ENCODE measurements at regions not wholly inside any gene's neighbourhood (a gene's known extent, or its start where the extent isn't known, plus 50 kb on each side); places are given as distances from the start of the nearest gene placed in this dataset.
"Not testable (repeated sequence)": the region's sequence is repeated elsewhere in the genome, so short reads cannot be mapped to it uniquely, and the experiment has no call there.

GRCh38 chr12:46516933-46517578 is 144.5 kb upstream of the SLC38A2 start:
- no peak for DNase-seq

DNA sequence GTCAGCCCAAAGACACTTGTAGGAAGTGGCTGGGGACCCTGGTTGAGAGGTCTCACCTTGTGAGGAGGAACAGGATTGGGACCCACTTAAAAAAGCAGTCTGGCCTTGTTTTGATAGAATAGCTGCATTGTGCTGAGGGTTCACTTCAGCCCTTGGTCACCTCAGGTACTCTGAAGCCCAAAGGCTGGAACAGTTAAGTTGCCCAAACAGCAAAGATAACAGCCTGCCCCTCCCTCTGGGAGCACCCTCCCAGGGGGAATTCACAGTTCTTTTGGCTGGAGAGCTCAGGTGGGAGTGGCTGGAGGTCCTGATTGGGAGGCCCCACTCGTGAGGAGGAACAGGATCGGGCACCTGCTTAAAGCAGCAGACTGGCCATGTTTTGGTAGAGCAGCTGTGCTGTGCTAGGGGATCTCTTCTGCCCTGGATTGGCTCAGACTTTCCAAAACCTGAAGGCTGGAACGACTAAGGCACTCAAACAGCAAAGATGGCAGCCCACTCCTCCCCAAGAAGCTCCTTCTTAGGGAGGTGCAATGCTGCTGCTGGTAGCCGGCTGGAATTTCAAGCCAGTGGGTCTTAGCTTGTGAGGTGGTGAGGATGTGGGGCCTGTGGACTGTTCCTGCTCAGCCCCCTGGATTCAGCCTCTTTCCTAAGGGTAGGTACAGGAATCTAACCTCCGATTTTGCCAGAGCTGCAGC is 143.8 kb upstream of the SLC38A2 start:
- no peak for DNase-seq

DNA sequence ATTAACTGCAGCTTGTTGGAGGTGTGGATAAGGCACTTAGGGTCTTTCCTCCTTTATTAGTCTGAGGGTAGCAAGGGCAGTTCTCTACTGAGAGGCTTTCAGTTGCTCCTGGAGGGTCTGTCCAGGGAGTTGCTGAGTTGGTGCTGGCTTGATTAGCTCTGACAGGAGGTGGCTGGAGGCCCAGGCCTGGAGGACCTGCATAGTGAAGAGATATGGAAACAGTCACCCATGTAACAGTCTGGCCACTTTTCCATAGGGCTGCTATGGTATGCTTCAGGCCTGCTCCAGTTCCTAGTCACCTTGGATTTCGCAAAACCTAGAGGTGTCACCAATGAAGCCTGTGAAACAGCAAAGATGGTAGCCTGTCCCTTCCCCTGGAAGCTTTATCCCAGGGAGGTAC is 143.3 kb upstream of the SLC38A2 start:
- DNase-seq: no peak

GRCh38 chr12:46514886-46515285 is 142.3 kb upstream of the SLC38A2 start:
- no peak for DNase-seq

DNA sequence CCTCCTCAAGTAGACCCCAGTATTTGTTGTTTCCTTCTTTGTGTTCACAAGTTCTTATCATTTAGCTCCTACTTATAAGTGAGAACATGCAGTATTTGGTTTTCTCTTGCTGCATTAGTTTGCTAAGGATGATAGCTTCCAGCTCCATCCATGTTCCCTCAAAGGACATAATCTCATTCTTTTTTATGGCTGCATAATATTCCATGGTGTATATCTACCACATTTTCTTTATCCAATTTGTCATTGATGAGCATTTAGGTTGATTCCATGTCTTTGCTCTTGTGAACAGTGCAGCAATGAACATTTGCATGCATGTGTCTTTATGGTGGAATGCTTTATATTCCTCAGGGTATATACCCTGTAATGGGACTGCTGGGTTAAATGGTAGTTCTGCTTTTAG is 137.7 kb upstream of the SLC38A2 start:
- DNase-seq: not testable (repeated sequence)

DNA sequence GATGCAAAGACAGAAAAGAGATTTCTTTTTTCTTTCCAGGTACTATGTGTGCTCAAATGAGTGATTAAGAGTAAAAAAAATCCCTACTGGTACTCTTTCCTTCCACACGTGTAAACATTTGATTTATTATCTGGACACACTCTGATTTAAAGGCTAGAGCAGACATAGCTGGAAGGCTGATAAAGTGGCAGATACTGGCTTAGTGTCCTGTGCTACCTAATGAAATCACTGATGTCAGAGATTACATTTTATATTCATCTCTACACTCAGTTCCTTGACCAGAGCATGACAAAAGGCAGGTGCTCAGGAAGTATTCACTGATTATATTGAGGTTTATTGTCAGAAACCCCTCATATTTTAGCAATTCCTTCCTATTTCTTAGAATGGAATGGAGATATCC is 136.6 kb upstream of the SLC38A2 start:
- DNase-seq: no peak

- no peak for DNase-seq
Measured at GRCh38 chr12:46508651-46509050, 136.1 kb upstream of the SLC38A2 start.

- no peak for DNase-seq
Measured at GRCh38 chr12:46507766-46508165, 135.2 kb upstream of the SLC38A2 start.

- DNase-seq: no peak
Measured at GRCh38 chr12:46506961-46507360, 134.4 kb upstream of the SLC38A2 start.

DNA sequence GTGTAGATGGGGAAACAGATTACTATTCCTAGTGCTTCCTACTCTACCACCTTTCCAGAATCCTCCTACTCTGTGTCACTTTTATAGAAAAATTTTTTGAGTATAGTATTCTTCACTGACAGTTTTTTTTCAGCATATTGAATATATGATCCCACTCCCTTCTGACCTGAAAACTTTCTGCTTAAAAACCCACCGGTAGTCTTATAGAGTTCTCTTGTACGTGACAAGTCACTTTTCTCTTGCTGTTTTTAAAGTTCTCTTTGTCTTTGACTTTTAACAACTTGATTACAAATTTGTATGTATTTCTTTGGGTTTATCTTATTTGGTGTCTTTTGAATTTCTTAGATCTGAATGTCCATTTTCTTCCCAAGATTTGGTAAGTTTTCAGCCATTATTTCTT is 133.6 kb upstream of the SLC38A2 start:
- no peak for DNase-seq

GRCh38 chr12:46504494-46504893 is 131.9 kb upstream of the SLC38A2 start:
- no peak for DNase-seq

- DNase-seq: no peak
Measured at GRCh38 chr12:46503637-46504175, 131.1 kb upstream of the SLC38A2 start.

GRCh38 chr12:46500673-46501072 is 128.1 kb upstream of the SLC38A2 start:
- DNase-seq: no peak

GRCh38 chr12:46499901-46500300 is 127.3 kb upstream of the SLC38A2 start:
- DNase-seq: no peak

GRCh38 chr12:46499226-46499625 is 126.7 kb upstream of the SLC38A2 start:
- no peak for DNase-seq

GRCh38 chr12:46497739-46498138 is 125.2 kb upstream of the SLC38A2 start:
- DNase-seq: no peak

DNA sequence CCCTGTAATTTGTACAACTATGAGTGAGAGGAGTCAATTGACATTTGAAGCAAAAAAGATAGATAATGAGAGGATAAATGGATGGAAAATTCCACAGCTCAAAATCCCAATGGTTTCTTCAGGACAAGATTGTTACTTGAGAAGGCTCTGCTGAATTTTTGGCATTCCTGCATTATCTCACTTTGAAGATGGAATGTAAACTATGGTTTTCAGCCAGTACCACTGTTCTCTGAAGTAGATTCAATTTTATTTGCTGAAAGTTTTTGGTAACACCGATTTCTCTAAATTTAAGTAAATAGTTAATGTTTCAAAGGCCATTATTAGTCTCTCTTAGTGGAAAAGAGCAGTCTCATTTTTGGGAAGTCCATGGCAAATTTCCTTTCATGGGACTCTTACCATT is 121.9 kb upstream of the SLC38A2 start:
- no peak for DNase-seq

DNA sequence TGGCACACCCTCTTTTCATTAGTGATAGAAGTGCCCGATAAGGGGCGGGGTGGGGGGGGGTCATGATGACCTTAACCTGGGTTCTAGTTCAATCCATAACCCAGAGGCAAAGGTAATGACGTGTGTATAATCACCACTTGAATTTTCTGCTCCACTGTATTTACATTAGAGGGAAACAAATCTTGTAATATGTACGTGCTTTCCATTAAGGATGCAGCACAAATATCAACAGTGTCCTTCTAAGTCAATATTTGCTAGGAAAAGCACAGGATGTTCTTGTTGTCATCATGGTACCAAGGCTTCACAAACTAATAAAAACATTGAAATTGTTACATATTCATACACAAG is 121.2 kb upstream of the SLC38A2 start:
- DNase-seq: no peak

GRCh38 chr12:46493150-46493833 is 120.7 kb upstream of the SLC38A2 start:
- DNase-seq: no peak

- DNase-seq: peak; percentile 29
Measured at GRCh38 chr12:46492471-46493085, 120.0 kb upstream of the SLC38A2 start.

DNA sequence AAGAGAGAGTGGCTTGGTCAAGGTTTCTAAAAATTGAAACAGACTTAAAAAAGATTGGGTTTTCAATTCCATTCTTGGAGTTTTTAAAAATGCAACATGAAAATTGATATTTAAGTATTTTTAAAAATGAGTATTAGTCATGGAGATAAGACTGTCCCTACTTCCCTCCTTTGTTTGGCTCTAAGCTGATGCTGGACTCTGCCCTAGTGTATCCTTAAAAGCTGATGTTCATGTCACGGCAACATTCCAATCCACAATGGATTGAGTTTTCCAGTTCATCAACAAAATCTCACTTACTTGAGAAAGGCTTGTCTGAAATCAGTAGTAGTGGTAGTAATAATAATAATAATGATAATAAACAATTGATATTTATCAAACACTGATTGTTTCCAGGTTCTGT is 119.0 kb upstream of the SLC38A2 start:
- no peak for DNase-seq

GRCh38 chr12:46490635-46491034 is 118.1 kb upstream of the SLC38A2 start:
- DNase-seq: no peak

DNA sequence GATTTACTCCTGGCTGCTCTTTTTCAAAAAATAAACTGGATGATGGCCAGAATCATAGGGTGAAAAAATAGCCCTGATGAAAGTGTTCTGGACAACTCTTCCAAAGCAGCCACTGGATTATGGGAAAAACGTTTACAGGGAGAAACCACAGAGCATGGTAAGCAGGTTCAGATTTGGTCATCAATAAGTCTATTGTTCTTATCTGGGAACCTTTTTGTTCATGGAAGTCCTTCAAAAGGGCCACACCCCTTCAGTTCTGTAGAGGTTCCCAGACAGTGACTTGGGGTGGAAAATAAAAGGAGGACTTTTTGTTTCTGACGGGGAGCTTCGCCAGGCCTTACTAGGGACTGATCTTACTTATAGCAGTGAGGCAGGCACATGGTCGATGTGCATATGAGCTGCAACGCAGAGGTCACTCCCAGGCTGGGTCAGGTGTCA is 117.4 kb upstream of the SLC38A2 start:
- no peak for DNase-seq
